Globus pallidus (tissue), 1 donor: ENCODE measurements at regions not wholly inside any gene's neighbourhood (a gene's known extent, or its start where the extent isn't known, plus 50 kb on each side); places are given as distances from the start of the nearest gene placed in this dataset.

Experiments
- DNase-seq: peaks from one replicate; pipeline ENCODE4 v3.0.0-alpha.2; 2015; ENCODE audit warnings: low spot score

DNA sequence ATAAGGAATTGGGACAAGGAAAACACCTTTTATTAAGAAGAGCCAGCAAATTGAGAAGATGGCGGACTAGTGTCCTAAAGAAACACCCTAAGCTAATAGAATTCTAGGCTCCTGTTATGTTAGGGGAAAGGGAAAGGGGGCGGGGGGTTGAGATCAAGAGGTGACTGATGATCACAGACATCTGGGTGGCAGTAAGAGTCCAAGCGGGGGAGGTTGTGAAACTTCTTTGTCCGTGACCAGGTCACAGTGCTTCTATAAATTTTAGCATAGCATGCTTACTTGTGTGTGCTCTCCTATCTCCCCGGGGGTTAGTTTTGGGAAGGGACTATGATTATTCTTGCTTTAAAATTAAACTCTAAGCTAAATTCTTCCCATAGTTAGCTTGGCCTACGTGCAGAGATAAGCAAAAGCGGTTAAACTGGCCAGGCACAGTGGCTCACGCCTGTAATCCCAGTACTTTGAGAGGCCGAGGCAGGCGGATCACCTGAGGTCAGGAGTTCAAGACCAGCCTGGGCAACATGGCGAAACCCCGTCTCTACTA is 262.1 kb downstream of the SKIDA1 start:
- DNase-seq: no peak

DNA sequence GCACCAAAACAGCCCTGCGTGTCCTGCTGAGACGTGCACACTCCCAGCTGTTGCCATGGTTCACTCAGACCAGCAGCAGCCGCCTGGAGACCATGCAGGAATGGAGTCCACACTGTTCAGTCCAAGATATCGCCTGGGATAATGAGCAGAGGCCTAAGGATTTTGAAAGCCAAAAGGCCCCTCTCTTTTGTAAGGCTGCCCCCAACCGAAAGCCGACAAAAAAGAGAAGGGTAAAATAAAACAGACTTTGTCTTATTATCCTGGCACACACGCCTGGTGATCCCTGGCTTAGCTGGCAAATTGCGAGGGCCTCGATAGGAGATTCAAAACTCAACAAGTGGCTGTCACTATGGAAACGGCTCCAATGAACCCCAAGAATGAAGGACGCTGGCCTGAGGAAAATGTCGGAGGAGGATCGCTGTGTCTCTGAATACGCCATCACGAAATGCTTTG is 263.6 kb downstream of the SKIDA1 start:
- peak; percentile 52 for DNase-seq

DNA sequence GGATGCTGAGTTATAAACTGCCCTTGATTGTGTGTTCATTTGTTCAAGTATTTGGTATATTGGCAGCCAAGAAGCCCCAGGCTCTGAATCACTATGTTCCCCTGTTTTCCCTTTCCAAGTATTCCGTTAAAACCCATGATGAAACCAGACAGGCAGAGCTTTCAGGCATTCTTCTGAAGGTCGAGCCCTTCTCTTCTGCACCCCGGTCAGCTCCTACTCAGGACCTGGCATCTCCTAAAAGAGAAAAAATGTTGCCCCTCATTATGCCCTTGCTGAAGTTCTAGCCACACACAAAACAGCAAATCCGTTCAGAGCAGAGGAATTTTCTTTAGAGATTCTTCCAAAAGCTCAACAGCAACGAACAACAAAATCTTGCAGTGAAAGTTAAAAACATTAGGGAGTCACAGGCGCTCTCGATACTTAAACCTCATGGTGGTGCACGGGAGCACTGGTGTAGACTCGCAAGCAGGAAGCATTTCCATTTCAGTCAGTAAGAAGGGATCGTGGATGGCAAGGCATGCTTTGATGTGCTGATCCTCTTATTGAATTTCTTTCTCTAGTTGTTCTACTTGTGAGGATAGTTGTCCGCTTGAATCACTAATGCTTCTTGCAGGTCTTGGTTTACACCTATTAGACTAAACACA is 264.9 kb downstream of the SKIDA1 start:
- DNase-seq: peak; percentile 36

DNA sequence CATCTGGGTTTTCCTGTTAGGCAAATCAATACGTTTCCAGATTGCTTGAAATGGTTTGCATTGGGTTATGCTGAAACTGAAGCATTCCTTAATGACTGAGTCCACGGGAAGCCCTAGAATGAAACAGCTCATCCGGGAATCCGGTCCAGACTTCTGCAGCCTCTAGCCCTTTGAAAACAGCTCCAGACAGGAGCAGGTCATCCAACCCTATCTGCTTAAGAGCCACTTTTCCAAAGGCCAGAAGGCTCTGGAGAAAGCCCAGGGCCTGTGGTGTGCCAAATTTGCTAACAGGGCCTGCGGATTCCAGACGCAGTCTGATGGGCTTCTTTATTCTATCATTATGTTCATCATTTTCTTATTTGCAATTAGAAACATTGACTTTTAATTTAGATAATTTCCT is 265.4 kb downstream of the SKIDA1 start:
- DNase-seq: no peak

DNA sequence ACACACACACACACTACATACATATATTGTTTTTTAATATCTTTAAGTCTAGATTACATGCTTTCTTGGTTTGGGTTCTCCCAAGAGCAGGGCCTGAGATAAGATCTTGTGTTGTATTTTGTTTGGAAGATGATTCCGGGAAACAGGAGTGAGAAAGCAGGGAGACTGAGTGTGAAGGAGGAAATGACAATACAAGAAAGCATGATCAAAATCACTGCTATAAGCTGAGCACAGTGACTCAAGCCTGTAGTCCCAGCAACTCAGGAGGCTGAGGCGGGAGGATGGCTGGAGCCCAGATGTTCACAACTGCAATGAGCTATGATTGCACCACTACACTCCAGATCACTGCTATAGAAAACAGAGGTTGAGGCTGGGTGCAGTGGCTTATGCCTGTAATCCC is 267.6 kb downstream of the SKIDA1 start:
- DNase-seq: no peak

DNA sequence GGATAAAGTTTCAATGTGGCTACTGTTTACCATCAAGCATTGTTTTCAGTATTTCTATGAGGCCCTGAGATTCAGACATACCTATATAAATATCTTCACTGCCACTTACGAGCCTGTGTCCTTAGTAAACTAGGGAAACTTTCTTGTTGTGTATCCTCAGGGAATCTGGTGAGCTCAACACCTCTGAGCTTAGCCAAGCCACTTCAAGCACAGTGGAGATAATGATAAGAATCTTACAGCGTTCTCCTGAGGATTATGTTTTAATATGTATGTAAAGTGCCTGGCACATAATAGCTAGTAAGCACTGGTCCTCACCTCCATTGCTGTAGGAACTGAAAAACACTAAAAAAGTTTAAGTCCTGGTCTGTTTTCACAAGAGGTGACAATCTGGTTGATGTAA is 268.3 kb downstream of the SKIDA1 start:
- DNase-seq: no peak

DNA sequence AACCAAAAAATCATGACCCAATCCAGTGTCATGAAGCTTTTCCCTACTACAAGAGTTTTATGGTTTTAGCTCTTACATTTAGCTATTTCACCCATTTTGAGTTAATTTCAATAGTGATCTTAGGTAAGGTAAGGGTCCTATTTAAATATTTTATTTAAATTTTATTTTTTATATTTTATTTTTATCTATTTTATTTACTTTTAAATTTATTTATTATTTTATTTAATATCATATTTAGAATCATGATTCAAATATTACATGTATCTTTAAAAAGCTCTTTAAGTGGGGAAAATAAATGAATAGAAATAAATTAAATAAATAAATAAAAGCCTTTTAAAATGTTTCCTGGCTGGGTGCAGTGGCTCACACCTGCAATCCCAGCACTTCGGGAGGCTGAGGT is 276.0 kb downstream of the SKIDA1 start:
- no peak for DNase-seq

DNA sequence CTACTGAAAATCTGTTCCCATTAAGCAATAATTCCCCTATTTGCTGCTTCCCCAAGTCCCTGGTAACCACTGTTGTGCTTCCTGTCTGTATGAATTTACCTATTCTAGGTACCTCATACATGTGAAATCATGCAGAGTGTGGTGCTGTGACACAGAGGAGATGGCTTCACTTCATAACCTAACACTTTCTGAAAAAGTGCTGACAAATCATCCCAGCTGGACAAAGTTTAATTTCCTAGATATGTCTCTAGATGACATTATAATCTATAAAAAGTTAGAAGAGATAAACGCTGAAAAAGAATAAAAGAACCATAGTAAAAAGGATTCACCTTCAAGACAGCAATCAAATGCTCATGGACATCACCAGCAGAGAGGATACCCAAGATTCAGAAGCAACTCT is 277.9 kb downstream of the SKIDA1 start:
- DNase-seq: no peak

DNA sequence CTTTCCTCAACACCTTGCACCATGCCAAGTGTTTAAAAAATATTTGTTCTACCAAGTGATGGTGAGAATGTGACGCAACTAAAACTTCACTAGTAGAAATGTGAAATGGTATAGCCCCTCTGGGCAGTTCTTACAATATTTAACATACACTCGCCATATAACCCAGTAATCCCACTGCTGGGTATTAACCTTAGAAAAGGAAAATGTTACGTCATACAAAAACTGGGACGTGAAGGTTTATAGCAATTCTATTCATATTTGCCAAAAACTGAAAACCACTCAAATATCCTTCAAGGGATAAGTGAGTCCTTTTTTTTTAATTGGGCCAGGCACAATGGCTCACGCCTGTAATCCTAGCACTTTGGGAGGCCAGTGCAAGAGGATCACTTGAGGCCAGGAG is 279.3 kb downstream of the SKIDA1 start:
- no peak for DNase-seq

DNA sequence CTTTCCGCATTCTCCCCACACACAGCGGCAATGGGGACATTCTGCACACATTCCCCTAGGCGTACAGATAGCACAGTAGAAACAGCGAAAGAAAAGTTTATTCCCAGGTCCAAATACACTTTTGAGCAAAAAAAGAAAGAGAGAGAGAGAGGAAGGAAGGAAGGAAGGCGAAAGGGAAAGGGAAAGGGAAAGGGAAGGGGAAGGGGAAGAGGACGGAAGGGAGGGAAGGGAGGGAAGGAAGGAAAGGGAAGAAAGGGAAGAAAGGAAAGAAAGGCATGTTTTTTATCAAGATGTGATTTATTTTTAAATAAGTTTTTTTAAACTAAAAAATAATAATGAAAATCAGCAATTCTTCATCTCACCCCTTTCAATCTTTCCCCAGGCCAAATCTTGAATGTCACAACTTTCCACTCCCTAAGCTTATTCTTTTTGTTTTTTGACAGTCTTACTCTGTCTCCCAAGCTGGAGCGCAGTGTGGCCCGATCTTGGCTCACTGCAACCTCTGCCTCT is 281.7 kb downstream of the SKIDA1 start:
- DNase-seq: no peak

DNA sequence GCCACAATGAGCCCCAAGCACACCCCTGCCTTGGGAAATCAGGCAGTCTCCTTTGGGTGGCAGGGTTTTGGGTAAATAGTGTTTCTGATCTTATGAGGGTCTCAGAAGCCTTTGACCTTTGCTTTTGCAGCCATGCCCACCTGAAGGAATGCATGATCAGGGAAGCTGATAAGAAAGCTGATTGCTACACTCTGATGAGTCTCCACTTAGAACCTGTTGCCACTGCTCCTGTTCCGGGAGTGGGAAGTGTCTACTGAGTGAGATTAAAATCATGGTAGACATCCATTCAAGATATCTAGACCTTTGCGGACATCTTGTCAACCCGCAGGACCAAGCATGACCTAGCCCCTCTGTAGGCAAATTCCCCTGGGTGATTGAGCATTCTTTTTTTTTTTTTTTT is 282.6 kb downstream of the SKIDA1 start:
- DNase-seq: no peak

DNA sequence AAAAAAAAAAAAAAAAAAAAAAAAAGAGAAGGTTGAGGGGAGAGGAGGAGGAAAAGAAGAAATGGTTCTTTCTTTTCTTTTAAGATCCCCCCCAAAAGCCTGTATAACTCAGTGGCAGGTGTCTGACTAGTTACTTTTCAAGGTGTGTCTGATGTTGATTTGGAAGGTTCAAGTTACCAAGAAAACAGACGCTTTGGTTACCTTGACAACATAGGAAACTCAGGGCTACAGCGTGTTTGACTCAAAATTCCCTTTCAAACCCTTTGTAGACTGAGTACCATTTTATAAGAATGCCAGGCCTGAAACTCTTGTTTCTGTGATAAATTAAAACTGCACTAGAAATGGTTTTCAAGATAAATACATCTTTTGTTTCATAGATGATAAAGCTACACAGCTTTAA is 286.8 kb downstream of the SKIDA1 start:
- DNase-seq: no peak

DNA sequence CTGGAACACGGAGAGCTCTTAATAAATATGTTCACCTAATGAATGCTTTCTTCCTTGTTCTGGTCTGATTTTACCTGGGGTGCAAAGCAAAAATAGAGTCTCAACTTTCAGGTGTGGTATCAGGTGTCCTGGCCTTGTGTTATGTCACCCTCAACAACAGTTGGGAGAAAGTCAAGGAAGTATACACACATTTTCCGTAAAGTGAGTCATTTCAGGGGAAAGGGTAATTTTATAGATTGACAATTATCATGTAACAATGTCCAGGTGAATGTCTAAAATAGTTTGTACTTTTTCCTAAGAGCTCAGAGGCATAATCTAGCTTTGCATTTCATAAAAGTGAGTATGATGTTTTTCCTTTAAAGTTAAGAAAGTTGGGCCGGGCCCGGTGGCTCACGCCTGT is 287.4 kb downstream of the SKIDA1 start:
- DNase-seq: no peak

DNA sequence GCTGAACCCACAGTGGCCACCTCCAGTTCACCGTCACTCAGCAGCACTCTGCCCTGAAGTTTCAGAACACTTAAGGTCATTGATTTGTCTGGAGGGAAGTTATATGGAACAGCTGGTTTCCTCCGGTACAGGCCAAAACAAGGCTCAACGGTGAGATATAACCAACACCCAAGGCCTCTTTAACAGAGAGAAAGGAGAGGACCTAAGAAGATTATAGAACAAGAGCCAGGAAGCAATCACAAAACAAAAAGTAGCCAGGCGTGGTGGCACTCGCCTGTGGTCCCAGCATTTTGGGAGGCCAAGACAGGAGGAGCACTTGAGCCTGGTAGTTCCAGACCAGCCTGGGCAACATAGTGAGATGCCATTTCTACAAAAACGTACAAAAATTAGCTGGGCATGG is 290.7 kb downstream of the SKIDA1 start:
- DNase-seq: no peak

DNA sequence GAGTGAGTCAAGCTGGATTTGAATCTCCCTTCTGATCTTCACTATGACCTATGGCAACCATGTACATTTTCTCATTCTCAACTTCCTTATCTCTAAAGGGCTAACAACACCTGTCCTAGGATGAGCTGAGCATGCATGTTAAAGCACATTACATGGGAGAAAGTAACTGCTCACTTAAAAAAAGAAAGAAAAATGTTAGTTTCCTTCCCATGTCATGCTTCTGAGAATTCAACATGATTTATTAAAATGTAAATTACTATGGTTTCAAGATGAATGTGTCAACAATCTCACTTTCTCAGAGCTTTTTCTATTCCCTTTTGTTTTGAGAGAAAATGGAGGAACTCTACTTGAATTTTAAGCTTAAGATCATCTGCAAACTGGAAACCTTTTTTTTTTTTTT is 295.3 kb downstream of the SKIDA1 start:
- DNase-seq: no peak

DNA sequence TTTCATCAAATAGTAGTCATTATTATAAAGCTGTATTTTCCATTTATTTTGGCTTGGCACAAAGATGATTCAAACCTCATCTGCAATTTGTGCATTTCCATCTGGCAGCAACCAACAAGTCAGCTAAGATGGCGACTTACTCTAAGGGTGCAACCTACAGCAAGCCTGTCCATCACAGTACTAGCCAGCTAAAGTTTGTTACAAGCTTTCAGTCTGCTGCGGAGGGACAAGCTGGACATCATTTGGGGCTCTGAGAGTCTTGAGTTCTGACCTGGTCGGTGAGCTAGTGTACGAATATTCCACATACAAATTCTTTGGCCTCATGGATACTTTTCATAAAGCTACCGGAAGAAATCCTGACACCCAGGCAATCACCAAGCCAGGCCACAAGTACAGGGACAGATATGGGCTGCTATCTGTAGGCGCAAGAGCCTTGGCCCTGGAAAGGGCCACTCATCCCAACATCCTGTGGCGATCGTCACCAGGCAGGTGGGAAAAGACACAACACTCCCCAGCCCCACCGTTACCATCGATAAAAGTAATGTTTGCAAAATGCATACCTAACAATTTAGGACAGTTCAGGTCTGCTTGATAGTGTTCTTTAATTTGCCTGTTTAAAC is 307.6 kb downstream of the SKIDA1 start:
- no peak for DNase-seq

DNA sequence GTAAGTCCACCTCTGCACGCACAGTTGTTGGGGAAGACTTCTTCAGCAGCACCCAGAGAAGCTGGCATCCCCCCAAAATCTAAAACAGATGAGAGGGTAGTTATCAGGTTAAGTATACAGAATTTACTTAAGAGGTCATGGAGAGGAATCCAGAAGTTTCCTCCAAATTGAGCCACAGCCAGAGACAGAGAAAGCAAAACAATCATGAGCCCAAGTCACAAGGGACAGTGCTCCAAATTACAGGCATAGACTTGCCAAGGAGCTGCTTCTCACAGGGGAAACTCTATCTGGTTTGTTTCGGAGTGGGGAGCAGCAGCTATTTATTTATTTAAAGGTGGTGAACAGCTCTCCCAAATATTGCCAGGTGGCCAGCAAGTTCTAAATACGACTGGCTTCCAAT is 308.4 kb downstream of the SKIDA1 start:
- DNase-seq: peak; percentile 43

DNA sequence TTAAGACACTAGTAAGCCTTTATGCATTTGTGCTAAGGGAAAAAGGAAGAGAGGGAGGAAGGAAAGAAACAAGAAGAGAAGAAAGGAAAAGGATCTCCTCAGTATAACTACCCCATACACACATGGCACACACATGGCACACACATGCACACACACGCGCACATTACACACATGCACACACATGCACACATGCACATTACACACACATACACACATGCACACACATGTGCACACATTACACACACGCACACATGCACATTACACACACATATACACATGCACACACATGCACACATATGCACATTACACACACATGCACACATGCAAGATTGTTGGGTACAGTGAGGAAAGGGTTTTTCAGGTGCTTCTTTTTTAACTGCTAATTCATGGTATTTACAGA is 311.2 kb downstream of the SKIDA1 start:
- DNase-seq: no peak

DNA sequence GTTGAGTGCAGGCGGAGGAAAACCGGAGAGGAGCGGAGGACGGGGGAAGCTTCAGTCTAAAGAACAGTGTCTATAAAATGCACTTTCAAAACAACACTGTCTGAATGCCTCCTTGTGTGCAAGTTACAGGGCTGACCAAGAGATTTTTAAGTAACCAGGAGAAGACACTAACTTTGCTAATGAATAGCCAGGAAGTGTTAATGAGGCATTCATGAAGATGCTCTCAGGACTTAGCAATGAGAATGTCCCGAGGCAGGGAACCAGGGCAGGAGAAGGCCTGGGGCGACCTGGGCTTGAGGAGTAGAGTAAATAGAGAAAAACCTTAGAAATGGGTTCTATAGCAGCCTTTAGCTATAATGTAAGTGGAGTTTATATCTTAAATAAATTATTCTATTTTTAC is 312.1 kb downstream of the SKIDA1 start:
- DNase-seq: no peak

DNA sequence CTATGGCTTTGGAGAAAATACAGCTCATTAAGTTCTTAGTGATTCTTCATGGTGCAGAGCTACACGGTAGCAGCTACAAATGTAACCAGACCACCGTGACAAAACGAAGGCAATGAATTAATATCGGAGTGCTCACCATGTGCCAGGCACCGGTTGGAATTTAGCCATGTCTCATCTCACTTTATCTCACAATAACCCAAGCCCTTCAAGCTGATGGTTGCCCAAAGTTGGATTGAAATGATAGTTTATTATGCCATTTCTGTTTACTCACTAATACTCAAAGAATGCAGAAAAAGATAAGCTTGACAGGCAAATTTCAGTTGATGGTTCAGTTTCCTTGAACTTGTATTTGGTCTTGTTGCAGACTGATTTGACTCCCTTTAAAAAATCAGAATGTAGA is 312.6 kb downstream of the SKIDA1 start:
- DNase-seq: no peak

DNA sequence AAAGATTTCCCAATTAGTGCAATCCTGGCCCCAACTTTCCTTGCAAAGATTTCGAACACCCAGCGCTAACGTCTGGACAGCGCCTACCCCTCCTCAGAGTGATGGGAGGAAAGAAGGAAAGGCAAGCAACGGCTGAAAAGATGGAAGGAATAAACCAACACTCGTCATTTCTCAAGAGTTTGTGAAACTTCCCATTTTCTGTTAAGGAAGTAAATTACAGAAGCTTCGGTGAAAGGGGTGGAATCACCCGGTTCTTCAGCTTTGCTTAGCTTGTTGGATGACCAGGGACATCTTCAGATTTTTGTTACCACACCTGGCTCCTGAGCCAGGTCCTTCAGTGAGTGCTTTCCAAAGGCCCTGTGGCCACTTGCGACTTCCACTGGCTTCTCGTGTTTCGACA is 313.1 kb downstream of the SKIDA1 start:
- no peak for DNase-seq

DNA sequence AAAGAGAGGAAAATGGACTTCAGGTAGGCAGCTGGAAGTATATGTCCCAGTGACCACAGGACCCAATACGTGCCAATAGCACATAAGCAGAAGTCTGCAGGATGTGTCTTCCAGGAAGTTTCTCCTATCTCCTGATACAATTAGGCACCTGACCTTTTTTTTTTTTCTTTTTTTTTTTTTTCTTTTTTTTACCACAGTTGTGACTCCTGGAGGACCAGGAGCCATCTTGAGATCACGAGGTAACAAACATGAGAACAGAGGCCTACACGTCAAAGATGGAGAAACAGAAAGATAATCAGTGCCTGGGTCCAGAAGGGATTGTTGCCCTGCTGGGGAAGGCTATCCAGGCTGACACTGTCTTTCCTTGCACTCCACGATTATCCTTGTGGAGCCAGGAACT is 312.4 kb upstream of the NEBL start:
- DNase-seq: no peak

DNA sequence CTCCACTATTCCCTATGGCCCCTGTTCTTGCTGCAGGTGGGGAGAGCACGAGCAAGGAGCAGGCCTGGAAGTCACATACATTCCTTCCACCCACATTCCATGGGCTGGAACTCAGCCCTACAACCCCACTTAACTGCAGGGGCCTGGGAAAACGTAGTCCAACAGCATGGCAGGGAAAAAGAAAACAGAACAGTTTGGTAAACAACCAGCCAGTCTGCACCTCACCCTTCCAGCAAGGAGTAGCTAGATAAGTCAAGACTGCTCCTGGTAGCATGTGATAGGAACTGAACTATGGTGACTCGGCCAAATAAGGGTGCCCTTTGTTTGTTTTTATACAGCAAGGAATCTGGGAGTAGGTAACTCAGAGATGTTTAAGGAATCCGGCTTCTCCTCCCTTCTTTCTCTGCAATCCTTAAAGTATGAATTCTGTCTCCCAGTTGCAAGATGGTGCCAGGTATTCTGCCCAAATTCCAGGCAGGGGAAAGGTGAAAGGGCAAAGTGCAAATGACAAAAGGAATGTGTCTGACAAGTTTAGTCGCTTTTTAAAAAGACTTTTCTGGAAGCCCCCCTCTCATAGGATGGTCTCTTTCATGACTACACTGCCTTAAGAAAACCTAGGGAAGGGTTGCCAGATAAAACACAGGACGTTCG is 311.7 kb upstream of the NEBL start:
- no peak for DNase-seq
